HG02759 (cell line): ENCODE measurements at regions not wholly inside any gene's neighbourhood (a gene's known extent, or its start where the extent isn't known, plus 50 kb on each side); places are given as distances from the start of the nearest gene placed in this dataset.

Source experiments
- ATAC-seq: cut with Tn5 transposase; IDR thresholded peaks from one replicate; pipeline ENCODE4 v1.9.1; 2021; ENCODE audit warnings: mild to moderate bottlenecking, moderate library complexity; ENCODE audit not compliant: unreplicated experiment

DNA sequence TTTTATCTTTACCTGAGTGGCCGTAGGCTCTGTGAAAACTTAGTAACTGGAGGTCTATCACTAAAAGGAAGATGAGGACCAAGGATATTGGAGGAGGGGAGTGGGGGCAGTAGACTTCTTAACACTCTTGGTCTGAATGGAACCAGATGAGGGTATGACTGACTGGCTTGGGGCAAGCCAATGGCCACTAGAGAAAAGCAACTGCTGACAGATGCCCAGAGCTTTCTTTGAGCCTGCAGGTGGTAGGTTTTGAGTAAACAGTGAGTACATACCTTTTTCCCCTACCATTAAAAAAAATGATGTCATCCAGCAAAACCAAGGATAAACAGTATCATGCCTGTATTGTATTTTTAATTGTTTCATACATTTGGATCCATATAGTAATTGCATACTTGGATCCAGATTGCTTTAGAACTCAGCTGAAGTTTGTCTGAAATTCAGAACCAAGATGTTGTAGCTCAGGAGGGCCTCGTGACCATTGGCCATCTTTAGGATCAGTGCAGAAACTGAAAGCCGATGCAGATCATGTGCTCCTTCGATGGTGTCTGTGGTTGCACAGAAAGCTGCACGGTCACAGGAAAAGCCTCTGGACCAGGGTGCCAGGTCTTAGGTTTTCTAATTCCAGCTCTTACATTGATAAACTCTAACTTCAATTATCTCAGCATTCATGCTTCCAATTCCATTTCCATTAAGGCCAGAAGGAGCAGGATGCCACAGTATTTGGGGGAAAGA is 131.0 kb downstream of the PDGFRA start:
- no peak for ATAC-seq

DNA sequence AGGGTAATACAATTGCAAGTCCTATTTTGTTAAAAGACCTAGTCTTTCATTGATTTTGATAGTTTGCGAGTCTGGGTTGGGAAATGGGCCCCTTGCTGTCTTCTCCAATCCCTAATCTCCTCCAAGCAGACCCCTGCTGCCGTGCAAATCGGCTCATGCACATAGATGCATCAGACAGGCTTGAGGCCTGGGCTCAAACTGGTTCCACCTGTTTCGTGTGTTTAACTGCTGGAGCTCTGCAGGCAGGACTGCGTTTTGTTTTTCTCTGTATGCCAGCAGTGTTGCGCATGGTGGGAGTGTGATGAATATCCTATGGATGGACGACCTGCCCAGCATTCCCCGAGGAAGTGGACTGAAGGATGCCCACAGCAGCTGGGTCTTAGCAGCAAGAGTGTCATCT is 133.9 kb downstream of the PDGFRA start:
- ATAC-seq = no peak

DNA sequence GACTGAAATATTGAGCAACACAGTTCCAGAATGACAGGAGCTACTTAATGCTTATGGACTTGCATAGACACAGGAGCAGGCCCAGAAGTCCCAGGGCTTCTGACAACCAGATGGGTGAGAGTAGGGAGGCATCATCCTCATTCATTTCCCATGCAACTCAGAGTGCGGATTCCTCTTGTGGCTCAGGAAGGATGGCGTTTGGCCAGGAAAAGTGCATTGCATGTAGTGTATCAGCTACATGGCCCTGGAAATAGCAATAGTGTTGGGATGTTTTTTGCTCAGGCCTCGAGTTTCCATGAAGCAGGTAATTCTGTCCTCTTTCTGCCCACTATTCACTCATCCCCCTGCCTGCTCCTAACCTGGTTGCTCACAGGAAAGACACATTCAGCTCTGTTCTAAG is 136.6 kb downstream of the PDGFRA start:
- no peak for ATAC-seq

DNA sequence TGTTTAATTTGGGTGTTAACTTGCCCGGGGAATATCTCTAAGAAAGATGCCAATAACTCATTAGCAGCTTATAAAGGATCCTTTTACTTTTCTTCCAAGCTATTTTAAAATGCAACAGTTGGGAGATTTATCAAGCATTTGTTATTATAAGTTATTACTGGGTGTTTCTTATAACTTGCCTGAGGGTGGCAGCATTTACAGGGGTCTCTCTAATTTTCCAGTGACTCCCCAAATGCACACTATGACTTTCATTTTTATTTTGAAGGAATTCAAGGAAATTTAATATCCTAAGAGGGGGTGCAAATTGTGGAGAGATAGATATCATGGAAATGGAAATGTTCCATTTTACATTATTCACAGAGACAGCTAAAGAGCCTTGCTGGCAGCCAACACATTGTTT is 138.0 kb downstream of the PDGFRA start:
- ATAC-seq = no peak

DNA sequence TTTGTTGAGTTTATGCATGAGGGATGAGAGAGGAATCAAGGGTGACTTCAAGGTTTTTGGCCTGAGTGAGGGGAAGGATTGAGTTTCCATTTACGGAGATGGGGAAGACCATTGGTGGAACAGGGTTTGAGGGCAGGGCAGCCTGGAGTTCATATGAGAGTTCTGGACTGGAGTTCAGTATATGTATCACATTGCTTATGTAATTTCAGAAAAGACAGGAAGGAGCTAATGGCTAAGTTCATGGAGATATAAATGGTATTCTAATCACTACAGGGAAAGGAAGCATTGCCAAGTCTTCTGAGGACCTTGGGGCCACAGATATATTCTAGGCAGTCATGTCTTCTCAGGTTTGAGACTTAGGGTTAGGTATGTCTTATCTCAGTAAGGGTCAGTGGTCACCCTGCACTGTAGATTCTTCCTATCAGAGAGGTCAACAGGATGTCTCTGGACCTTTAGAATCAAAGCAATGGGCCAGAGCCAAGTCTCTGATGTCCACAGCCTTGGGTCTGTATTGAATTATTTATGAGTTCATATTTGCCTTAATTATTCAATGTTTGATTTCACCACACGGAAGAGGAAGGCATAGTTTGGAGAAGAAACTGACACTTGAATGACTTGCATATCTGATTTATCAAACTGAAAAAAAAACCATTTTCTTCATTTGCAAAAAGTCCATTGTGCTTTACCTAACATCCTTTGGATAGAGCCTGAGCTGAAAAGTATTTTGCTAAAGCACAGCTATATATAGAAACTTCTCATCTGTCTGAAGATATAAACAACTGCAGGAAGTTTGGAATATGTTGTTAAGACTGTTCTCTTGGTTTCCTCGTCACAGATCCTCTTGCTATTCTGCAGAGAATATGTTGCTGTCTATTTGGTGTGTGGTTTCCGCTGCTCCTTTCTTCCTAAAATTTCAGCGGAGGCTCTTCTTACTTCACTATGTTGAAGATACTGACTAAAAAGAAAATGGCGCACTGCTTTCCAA is 139.5 kb downstream of the PDGFRA start:
- no peak for ATAC-seq

DNA sequence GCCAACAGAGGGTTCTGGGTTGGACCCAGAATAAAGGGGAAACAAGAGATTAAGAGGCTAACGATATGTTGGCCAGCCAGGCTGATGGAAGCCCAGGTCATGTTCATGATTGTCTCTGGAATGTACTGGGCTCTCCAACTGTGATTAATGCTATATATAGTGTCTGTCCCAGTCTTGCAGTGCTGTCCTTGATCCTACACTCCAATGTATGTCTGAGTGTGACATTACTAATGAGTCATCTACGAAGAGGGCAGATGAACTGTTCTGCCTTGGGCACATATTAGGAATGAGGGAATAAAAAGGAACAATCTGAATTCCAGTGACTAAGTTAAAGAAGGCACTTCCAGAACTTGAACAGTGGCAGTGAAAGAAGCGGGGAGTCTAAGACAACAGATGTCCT is 142.1 kb downstream of the PDGFRA start:
- no peak for ATAC-seq

DNA sequence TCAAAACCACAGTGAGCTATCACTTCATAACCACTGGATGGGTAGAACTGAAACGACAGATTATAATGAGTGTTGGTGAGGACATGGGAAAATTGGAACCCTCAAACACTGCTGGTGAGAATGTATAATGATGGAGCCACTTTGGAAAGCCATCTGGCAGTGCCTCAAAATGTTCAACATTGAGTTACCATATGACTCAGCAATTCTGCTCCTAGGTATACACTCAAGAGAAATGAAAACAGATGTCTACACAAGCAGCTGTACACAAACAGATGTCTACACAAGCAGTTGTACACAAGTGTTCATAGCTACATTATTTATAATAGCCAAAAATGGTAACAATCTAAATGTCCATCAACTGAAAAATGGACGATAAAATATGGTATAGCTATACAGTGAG is 143.9 kb downstream of the PDGFRA start:
- ATAC-seq = no peak

DNA sequence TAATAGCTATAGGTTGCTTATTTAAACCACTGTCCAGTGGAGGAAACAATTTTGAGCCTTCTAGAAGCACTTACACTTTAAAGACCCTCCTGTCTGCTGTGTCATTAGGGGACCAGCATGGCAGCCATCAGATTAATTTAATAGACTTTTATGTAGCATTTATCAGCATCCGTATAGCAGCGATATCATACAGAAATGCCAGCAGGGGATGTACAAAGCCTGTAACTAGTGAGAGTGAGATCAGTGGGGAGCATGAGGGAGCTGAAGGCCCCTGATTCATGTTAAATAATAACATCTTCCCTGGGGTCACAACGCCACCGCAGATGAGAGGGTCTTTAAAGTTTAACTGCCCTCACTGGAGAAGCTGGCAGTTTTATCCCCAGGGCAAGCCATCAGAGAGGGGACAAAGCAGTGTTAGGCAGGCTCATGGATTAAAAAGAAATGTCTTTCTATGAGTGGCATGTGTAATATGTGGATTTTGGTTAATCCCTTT is 144.7 kb downstream of the PDGFRA start:
- no peak for ATAC-seq

DNA sequence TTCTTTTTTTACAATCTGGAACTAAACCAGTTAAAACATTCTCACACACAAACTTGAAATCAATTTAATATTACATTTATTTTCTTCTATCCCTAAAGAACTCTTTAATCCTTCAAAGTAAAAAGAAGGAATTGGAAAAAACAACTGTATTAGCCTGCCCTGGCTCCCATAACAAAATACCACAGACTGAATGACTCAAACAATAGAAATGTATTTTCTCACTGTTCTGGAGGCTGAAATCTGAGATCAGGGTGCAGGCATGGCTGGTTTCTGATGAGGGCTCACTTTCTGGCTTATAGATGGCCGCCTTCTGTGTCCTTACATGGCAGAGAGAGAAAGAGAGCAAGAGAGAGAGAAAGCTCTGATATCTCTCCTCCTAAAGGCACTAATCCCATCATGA is 149.4 kb downstream of the PDGFRA start:
- ATAC-seq = no peak

DNA sequence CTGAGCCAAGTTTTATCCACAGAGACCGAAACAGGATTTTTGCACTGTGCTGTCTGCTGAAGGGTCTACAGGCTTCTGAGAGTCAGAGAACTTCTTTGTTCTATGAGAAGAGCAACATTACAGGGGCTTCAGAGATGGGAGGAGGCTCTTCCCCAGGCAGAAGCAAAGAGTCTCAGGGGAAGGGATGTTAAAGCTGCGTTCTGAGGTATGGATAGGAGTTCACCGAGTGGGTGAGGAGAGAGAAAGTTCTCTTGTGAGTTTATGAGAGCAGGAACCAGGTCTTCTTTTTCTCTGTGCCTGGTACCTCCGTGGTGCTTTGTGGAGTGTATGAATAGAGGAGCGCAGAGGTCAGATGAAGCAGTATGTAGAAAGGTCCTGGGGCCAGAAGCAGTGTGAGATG is 155.1 kb downstream of the PDGFRA start:
- no peak for ATAC-seq

DNA sequence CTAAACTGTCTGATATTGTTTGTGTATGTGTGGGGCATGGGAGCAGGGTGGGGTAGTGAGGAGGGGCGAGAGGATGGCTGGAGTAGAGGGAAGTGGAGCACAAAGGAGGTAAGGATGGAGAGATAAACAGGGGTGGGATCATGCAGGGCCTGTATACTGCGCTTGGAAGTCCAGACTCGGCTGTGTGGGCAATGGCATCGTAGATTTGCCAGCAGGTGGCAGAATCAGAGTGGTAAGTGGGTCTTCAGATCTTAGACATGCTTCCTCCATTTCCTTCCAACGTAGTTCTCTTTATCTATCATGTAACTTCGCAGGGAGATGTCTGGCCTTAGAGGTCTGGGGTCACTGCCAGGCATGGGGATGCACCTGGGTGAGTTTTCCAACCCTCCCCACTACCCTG is 155.5 kb downstream of the PDGFRA start:
- ATAC-seq = peak; percentile 45

DNA sequence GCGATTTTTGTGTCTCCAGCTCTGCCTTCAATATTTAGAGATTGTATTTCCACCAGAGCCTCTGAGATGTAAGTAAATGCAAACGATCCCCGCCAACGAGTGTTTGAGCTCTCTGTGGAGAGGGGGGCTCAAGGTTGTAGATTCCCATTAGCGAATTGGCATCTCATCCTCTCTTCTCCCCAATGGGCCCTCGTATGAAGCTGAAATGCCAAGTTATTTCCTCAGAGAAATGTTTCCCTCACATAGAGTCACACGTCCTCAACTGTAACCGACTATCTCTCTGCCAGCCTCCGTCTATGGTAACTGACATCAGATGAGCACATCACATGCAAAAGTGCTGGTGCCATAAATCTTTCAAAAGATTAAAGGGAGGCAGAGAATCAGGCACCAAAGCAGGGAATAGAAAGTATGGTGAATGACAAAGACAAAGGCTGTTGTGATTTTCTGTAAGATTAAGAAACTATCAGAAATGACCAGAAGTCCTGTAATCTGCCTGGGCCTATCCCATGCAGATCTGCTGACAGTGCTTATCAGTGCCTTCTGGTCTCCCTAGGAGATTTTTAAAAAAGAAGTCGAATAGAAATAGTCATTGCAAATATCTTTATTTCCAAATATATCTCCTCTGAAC is 157.1 kb downstream of the PDGFRA start:
- ATAC-seq = no peak

DNA sequence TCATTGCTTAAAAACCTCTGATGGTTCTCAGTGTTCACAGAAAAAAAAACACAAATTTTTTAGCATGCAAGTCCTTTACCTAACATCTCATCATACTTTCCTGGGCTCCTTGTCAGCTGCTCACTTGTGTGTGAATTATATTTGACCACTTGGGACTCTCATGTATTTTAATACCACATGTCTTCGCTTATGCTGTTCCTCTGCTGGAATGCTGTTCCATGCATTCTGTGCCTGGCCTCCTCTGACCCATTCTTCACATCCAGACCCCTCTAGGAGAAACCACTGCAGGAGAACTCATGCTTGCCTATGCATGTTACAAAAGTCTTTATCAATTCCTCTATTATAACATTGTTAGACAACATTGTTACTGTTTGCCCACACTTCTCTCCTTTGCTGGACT is 157.6 kb downstream of the PDGFRA start:
- no peak for ATAC-seq

DNA sequence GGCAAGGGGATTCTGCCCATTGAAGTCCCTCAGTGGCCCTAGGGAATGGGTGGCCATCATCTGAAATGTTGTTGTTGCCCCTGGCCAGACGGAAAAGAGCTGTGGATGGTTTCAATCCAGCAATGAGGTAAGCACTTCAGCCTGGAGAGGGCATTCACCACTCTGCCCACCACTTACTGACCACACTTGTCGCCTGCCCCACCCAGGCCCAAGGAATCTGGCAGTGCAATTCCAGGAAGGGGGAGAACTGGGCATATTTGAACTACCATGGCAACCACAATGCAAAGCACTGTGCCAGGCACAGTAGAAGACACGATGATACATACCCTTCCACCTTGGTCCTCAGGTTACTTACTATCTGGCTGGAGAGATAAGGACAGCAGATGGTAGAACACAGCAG is 161.6 kb downstream of the PDGFRA start:
- ATAC-seq = no peak

DNA sequence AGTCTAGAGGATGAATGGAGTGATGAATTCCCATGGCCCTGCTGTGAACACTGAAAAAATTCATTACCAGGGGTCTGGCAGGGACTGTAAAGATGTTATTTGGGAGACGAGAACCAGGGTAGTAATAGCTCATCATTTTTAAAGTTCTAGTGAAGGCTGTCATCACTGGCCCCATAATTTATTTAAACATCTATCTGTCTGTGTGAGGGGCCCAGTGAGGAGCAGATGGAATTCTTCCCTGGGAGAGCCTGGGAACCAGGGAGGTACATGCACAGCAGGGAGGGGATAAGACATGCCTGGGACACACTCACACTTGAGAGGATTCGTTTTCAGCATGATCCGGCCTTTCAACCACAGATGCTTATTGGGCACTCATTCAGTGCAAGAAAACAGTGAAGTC is 162.0 kb downstream of the PDGFRA start:
- ATAC-seq = no peak

DNA sequence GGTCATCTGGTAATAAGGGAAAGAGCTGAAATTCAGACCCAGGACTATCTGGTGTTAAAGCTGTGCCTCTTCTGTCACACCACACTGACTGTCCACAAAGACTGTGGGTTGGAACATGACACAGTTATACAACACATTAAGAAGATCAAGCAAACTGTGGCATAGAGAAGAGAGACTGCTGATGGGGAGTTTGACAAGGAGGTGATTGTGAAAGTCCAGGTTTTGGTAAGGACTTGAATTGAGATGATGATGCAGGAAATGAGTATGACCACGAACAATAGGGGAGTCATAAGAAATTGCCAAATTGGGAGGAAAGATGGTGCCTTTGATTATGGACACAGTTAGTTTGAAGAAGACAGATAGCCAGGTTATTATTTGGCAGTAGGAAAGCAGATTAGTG is 163.4 kb downstream of the PDGFRA start:
- no peak for ATAC-seq

DNA sequence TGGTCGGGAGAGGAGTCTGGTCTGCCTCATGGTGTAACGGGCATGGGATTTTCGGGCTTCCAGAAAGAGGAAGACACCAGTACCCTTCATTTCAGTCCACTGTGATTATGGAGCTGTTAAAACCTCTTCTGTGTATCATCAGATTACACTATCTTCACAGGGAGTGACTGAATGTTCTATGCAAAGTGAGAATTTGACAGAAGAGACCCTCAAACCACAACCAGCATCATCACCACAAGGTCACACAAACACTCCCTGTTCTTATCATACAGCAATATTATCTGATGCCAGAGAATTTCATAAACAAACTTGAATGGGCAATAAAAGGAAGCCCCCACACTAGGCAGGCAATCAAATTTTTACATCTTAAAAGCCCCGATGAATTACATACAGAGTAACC is 164.2 kb downstream of the PDGFRA start:
- no peak for ATAC-seq

DNA sequence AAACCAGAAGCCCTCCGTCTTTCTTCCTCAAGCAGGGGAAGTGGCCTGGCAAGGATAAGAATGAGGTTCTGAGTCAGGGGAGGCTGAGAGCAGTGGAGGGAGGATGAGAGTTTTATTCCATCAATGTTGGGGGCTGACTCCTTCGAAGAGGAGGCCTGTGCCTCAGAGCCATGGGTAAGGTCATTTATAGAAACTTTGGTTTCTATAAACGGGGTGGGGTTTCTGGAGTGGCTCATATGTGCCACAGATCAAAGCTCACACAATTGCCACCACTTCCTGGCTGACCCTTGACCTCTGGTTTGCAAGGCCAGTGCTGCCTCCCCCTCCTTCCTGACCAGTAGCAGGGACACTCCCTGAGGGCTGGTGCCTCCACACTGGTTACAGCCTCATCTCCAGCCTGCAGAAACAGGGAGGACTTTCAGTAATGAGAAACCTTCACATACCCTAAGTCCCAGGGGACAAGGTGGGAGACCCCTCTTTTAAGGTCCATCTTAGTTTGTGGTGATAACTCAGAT is 166.0 kb downstream of the PDGFRA start:
- no peak for ATAC-seq

DNA sequence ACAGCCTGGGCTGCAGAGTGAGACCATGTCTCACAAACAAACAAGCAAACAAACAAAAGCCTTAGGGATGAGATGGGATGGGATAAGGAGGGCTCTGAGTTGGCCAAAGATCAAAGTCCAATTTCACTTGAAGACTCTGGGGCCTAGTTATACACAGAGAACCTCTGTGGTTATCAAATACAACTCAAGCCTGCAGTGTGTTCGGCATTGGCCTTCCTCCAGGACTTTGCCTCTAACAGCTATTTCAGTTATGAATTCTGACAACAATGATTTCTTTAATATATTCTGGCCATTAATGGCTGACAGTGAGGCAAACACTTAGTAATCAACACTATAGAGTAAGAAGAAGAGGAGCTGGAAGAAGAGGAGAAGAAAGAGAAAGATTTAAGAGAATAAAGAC is 171.1 kb downstream of the PDGFRA start:
- ATAC-seq = no peak

DNA sequence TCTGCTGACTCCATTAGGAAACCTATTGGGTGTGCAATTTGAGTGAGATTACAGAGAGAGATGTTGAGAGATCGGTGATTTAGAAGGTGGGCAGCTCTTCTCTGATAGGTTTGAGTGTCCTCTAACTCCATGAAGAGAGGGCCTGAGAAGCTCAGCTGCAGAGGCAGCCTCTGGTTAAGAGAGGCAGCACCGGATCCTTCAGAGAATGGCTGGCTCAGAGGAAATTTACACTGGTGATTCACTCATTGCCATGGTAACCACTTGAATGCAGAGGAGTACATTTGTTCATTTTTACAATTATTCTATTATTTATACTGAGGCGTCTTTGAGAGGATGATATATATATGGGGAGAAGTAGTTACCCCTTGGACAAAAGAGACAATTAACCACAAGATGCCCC is 171.7 kb downstream of the PDGFRA start:
- no peak for ATAC-seq

DNA sequence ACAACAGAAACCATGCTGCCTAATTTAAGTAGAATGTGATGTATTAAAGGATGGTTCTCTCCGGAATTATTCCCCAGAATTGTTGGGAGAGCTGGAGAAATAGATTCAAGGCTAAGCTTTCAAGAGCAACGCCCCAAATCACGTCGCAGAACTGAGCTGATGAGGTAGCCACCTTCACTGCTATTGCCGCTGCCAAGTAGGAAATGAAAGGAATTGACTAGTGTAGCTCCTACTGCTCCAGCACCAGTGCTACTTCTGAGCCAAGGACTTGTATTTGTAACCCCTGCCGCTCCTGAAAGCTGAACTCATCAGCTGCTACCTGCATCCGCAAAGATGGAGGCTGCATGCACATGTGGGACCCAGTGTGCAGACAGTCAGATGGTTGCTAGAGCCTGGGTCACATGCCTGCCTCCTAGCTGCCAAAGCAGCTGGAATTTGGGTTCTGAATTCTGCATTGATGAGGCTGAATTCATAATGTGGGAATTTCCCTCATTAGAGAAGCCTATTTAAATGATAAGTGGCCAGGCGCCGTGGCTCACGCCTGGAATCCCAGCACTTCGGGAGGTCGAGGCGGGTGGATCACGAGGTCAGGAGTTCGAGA is 173.9 kb downstream of the PDGFRA start:
- no peak for ATAC-seq
